NCI-H1417 (cell line): ENCODE measurements at regions not wholly inside any gene's neighbourhood (a gene's known extent, or its start where the extent isn't known, plus 50 kb on each side); places are given as distances from the start of the nearest gene placed in this dataset.

ENCODE experiments used
- DNase-seq, 3 experiments: peaks; one replicate each; lab custom pipeline; 2025; lab: John Stamatoyannopoulos, UW

- DNase-seq, result no peak
Measured at GRCh38 chrX:45748369-45748774, 547.7 kb upstream of the DIPK2B start.

- no peak for DNase-seq
Measured at GRCh38 chrX:45747905-45748304, 547.2 kb upstream of the DIPK2B start.

GRCh38 chrX:45745479-45745878, 544.8 kb upstream of the DIPK2B start:
- DNase-seq, result no peak

- DNase-seq, result no peak
Measured at GRCh38 chrX:45743906-45744625, 543.4 kb upstream of the DIPK2B start.

GRCh38 chrX:45743081-45743533, 542.4 kb upstream of the DIPK2B start:
- no peak for DNase-seq

- DNase-seq, result no peak
Measured at GRCh38 chrX:45740291-45740690, 539.6 kb upstream of the DIPK2B start.

- no peak for DNase-seq
Measured at GRCh38 chrX:45735571-45735970, 534.9 kb upstream of the DIPK2B start.

GRCh38 chrX:45731448-45731847, 530.8 kb upstream of the DIPK2B start:
- DNase-seq, result no peak

- DNase-seq, result no peak
Measured at GRCh38 chrX:45727761-45728160, 527.1 kb upstream of the DIPK2B start.

- DNase-seq, result no peak
Measured at GRCh38 chrX:45722471-45722870, 521.8 kb upstream of the DIPK2B start.

- no peak for DNase-seq
Measured at GRCh38 chrX:45719751-45720501, 519.2 kb upstream of the DIPK2B start.

- no peak for DNase-seq
Measured at GRCh38 chrX:45718676-45719075, 518.0 kb upstream of the DIPK2B start.

GRCh38 chrX:45716750-45717149, 516.1 kb upstream of the DIPK2B start:
- no peak for DNase-seq

GRCh38 chrX:45715748-45716147, 515.1 kb upstream of the DIPK2B start:
- no peak for DNase-seq

GRCh38 chrX:45714866-45715265, 514.2 kb upstream of the DIPK2B start:
- DNase-seq, result no peak

- no peak for DNase-seq
Measured at GRCh38 chrX:45712067-45712466, 511.4 kb upstream of the DIPK2B start.

- no peak for DNase-seq
Measured at GRCh38 chrX:45711231-45711630, 510.6 kb upstream of the DIPK2B start.

- no peak for DNase-seq
Measured at GRCh38 chrX:45710081-45710801, 509.6 kb upstream of the DIPK2B start.

GRCh38 chrX:45709381-45709780, 508.7 kb upstream of the DIPK2B start:
- DNase-seq, result no peak

GRCh38 chrX:45699158-45699557, 498.5 kb upstream of the DIPK2B start:
- no peak for DNase-seq

- no peak for DNase-seq
Measured at GRCh38 chrX:45697591-45697990, 496.9 kb upstream of the DIPK2B start.

GRCh38 chrX:45696736-45697135, 496.1 kb upstream of the DIPK2B start:
- DNase-seq, result no peak

GRCh38 chrX:45689971-45690370, 489.3 kb upstream of the DIPK2B start:
- DNase-seq, result no peak
